PFSK-1 (cell line): ENCODE measurements at regions not wholly inside any gene's neighbourhood (a gene's known extent, or its start where the extent isn't known, plus 50 kb on each side); places are given as distances from the start of the nearest gene placed in this dataset.

Source experiments
- FOXP2 ChIP-seq: optimal IDR thresholded peaks from 2 replicates; pipeline ENCODE3; 2011; ENCODE audit warnings: borderline replicate concordance, control low read depth, inconsistent platforms; ENCODE audit not compliant: insufficient read depth; ENCODE audit errors: extremely low read length, extremely low read depth
- POLR2AphosphoS5 ChIP-seq: IDR thresholded peaks from 2 replicates; pipeline ENCODE4 v1.6.1; 2012; ENCODE audit warnings: low read depth, mild to moderate bottlenecking, control low read depth, low read length, moderate library complexity
- SIN3A ChIP-seq: IDR thresholded peaks from 2 replicates; pipeline ENCODE4 v1.6.1; 2012; ENCODE audit warnings: mild to moderate bottlenecking, low read length, moderate library complexity, borderline replicate concordance; ENCODE audit not compliant: insufficient read depth
- TAF1 ChIP-seq: IDR thresholded peaks from 2 replicates; pipeline ENCODE4 v1.6.1; 2012; ENCODE audit warnings: low read length, control low read depth, borderline replicate concordance; ENCODE audit not compliant: insufficient read depth
- TF ChIP-seq, protein P1 (sequence below), 2 experiments: IDR thresholded peaks; 2 replicates each; pipeline versions ENCODE4 v1.6.1 to v1.8.0; 2011 to 2012; ENCODE audit warnings: low read depth in 2 of 2, low read length in 2 of 2, control low read depth in 1 of 2, inconsistent platforms in 1 of 2, mild to moderate bottlenecking in 1 of 2, moderate library complexity in 1 of 2; ENCODE audit not compliant: insufficient read depth in 1 of 2

DNA sequence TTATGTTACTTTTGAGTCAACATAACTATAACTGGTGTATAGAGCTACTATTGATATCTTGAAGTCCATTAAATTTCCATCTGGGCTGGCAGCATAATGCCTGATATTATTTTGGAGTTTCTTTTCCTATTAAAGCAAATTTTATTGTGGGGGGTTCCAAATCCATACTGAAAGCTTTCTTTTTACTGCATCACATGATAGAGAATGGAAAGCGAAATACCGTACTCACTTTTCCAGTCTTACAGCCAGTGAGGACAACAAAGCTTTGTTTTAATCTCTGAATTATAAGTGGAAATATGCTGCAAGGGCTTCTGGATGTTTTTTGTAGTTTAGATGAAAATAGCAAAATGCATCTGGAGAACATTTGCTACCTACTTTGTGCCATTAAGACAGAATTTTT, 477.5 kb upstream of the SEMA3D start:
- no peak for TF ChIP-seq FOXP2
- TF ChIP-seq, protein P1, sequence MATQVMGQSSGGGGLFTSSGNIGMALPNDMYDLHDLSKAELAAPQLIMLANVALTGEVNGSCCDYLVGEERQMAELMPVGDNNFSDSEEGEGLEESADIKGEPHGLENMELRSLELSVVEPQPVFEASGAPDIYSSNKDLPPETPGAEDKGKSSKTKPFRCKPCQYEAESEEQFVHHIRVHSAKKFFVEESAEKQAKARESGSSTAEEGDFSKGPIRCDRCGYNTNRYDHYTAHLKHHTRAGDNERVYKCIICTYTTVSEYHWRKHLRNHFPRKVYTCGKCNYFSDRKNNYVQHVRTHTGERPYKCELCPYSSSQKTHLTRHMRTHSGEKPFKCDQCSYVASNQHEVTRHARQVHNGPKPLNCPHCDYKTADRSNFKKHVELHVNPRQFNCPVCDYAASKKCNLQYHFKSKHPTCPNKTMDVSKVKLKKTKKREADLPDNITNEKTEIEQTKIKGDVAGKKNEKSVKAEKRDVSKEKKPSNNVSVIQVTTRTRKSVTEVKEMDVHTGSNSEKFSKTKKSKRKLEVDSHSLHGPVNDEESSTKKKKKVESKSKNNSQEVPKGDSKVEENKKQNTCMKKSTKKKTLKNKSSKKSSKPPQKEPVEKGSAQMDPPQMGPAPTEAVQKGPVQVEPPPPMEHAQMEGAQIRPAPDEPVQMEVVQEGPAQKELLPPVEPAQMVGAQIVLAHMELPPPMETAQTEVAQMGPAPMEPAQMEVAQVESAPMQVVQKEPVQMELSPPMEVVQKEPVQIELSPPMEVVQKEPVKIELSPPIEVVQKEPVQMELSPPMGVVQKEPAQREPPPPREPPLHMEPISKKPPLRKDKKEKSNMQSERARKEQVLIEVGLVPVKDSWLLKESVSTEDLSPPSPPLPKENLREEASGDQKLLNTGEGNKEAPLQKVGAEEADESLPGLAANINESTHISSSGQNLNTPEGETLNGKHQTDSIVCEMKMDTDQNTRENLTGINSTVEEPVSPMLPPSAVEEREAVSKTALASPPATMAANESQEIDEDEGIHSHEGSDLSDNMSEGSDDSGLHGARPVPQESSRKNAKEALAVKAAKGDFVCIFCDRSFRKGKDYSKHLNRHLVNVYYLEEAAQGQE (IDR thresholded peaks at IDR 0.05; ENCODE audit: insufficient read depth in 1 of 2, low read depth in 2 of 2, low read length in 2 of 2): no peak
- TF ChIP-seq TAF1: no peak
- TF ChIP-seq SIN3A: no peak
- no peak for TF ChIP-seq POLR2AphosphoS5

DNA sequence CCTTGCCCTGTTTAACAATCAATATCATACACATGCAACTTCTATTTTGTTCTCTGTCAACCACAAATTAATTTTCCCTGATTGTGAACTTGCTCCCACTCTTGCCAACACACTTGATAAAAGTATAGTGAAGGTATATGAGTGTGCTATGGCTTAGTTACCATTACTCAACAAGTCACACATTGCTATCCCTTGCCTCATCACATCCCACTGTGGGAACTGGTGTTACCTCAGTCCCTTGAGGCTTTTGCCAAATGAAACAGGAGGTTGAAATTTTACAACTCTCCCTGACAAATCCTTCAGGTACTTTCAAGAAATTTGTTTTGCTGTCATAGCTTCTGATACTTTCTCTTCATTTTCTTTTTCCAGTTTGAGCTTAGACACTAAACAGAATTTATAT, 472.5 kb upstream of the SEMA3D start:
- TF ChIP-seq TAF1 (no peak), FOXP2 (no peak), SIN3A (no peak), POLR2AphosphoS5 (no peak)
- TF ChIP-seq, protein P1 (IDR thresholded peaks at IDR 0.05; ENCODE audit: insufficient read depth in 1 of 2, low read depth in 2 of 2, low read length in 2 of 2): no peak

DNA sequence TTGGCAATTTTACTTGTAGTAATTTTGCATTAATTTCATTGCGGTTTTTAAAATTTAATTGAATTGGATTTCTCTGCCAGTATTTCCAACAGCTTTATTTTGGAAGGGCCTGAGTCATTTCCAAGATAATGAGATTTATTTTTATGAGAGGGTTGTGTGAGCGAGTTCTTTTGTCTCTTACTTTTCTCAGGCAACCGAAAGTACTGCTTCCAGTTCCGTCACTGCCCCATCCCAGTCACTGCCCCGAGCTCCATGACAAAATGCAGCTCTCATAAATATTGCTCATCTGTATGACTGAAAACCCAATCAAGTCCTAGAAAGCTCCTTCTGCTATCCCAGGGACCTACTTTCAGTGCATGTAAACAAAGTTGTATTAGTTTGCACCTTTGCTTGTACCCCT, 468.4 kb upstream of the SEMA3D start:
- TF ChIP-seq TAF1 (no peak), POLR2AphosphoS5 (no peak), SIN3A (no peak), FOXP2 (no peak)
- TF ChIP-seq, protein P1 (IDR thresholded peaks at IDR 0.05; ENCODE audit: insufficient read depth in 1 of 2, low read depth in 2 of 2, low read length in 2 of 2): no peak

DNA sequence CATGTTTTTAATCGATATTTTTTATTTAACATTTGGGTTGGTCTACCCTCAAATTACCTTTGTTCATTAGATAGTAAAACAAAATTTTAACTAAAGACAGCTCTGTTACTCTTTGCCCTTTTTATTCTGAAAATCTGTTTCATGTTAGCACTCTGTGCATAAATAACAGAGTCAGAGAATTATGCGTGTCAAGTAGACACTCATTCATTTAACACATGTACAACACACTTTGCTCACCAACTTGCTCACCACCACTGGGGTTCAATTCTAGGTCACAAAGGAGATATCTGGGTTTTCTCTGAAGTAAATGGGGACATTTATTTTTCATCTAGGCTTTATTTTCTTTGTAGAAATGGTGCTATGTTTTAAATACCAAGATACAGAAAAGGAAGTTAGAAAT, 457.4 kb upstream of the SEMA3D start:
- TF ChIP-seq SIN3A (no peak), FOXP2 (no peak), POLR2AphosphoS5 (no peak), TAF1 (no peak)
- TF ChIP-seq, protein P1 (IDR thresholded peaks at IDR 0.05; ENCODE audit: insufficient read depth in 1 of 2, low read depth in 2 of 2, low read length in 2 of 2): no peak

DNA sequence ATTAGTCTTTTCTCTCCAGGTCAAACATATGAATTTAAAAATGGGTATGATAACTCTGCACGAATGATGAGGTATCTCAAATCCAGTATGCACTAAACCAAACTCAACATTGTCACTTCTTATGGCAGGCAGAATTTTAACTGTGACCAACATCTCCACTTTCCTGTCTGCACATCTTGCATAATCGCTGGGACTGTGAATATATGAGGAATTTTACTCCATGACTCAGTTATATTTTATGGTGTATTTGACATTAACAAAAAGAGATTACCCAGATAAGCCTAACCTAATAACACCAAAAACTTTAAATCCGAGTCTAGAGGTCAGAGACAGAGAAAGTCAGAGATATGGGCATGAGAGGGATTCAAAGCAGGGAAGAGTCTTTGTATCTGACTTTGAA, 454.5 kb upstream of the SEMA3D start:
- TF ChIP-seq FOXP2: no peak
- TF ChIP-seq SIN3A: no peak
- no peak for TF ChIP-seq POLR2AphosphoS5
